Caco-2 (cell line): ENCODE measurements at regions not wholly inside any gene's neighbourhood (a gene's known extent, or its start where the extent isn't known, plus 50 kb on each side); places are given as distances from the start of the nearest gene placed in this dataset.

Experiments
- BruUV-seq: library from RNA; stranded (reverse); fragments of 400-500 nt; replicated peaks from 2 replicates; lab custom pipeline; 2021; lab: Mats Ljungman, UMichigan
- CTCF ChIA-PET: fragments of 300-600 bp; sonication (Branson Sonifier 250); formaldehyde crosslinking; loops from one replicate; lab custom pipeline; 2022; ENCODE audit warnings: antibody characterized with exemption; lab: Charles Lee
- POLR2A ChIA-PET: fragments of 300-600 bp; sonication (Branson Sonifier 250); formaldehyde crosslinking; loops from one replicate; lab custom pipeline; 2022; ENCODE audit warnings: antibody characterized with exemption; lab: Charles Lee
- DNase-seq, 2 experiments: peaks; one replicate each; pipeline versions ENCODE4 v3.0.0 to v3.0.0-alpha.2; 2020 to 2022
- H3K27me3 ChIP-seq: replicated peaks from 2 replicates; pipeline ENCODE4 v1.6.0; 2011; ENCODE audit warnings: low read length; ENCODE audit not compliant: control insufficient read depth, insufficient read depth
- H3K36me3 ChIP-seq: 2 replicates; pipeline ENCODE4 v1.5.1; 2011; ENCODE audit warnings: low read length; ENCODE audit not compliant: control insufficient read depth, insufficient read depth
- H3K4me1 ChIP-seq: fragments of 250-450 bp; sonication (Bioruptor Pico); 2 replicates; pipeline ENCODE4 v1.5.1; 2020; ENCODE audit warnings: mild to moderate bottlenecking
- H3K4me3 ChIP-seq: 2 replicates; pipeline ENCODE4 v1.5.1; 2011; ENCODE audit warnings: low read depth, mild to moderate bottlenecking, control low read depth, low read length
- H3K9me3 ChIP-seq: fragments of 250-450 bp; sonication (Bioruptor Pico); 2 replicates; pipeline ENCODE4 v1.5.1; 2020; ENCODE audit warnings: mild to moderate bottlenecking, moderate library complexity
- H3K27ac Mint-ChIP-seq: one replicate; pipeline ENCODE4 v1.8.0; 2022; ENCODE audit warnings: mixed read lengths; ENCODE audit not compliant: unreplicated experiment
- H3K27me3 Mint-ChIP-seq: one replicate; pipeline ENCODE4 v1.8.0; 2022; ENCODE audit warnings: mixed read lengths; ENCODE audit not compliant: insufficient read depth, unreplicated experiment
- H3K36me3 Mint-ChIP-seq: one replicate; pipeline ENCODE4 v1.8.0; 2022; ENCODE audit warnings: mild to moderate bottlenecking, mixed read lengths; ENCODE audit not compliant: insufficient read depth, unreplicated experiment
- H3K4me1 Mint-ChIP-seq: one replicate; pipeline ENCODE4 v1.8.0; 2022; ENCODE audit warnings: low read depth, mixed read lengths; ENCODE audit not compliant: unreplicated experiment
- H3K4me3 Mint-ChIP-seq: one replicate; pipeline ENCODE4 v1.8.0; 2022; ENCODE audit warnings: mild to moderate bottlenecking, moderate library complexity, mixed read lengths; ENCODE audit not compliant: unreplicated experiment
- H3K9me3 Mint-ChIP-seq: one replicate; pipeline ENCODE4 v1.8.0; 2022; ENCODE audit warnings: mixed read lengths; ENCODE audit not compliant: unreplicated experiment
- intact Hi-C: fragments of 100-400 bp; cut with micrococcal nuclease; formaldehyde crosslinking; loops from one replicate; pipeline ENCODE4 v1.10.0; 2022; ENCODE audit not compliant: unreplicated experiment
- TF ChIP-seq, protein P1 (sequence below), 2 experiments: fragments of 200-600 bp in 1 of 2; IDR thresholded peaks; 1 replicate in 1 of 2; 2 replicates in 1 of 2; pipeline versions ENCODE4 v1.5.1 to v1.8.0; 2011 to 2022; ENCODE audit warnings: antibody characterized with exemption in 1 of 2, control low read depth in 1 of 2, inconsistent platforms in 1 of 2, low read depth in 1 of 2, low read length in 1 of 2, mild to moderate bottlenecking in 1 of 2, moderate library complexity in 1 of 2; ENCODE audit not compliant: insufficient read depth in 1 of 2, severe bottlenecking in 1 of 2, unreplicated experiment in 1 of 2

DNA sequence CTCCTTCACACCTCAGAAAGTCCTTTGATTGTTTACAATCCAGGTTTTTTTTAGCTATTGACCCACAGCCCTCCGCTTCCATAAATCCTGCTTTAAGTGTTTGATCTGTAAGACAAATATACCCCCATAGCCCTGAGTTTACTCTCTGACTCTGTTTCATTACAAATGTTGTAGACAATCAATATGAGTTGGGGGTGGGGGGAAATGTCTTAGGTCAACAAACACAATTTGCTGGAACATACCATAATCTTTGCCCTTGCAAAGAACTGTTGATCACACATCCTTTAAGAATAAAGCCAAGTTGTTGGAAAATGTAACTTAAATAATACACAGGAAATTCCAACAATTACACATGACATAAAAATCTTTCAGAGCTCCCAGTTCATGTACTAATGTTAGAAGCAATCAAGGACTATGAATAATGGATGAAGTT is 301.8 kb upstream of the SEMA6D start:
- BruUV-seq: no TSS peak
- intact Hi-C loops: no loop called here
- no peaks in the 10 kb centered on the region for H3K36me3 ChIP-seq
- Mint-ChIP-seq H3K27ac (no peak overlapping the region), H3K36me3 (no peaks in the 10 kb centered on the region), H3K4me1 (no peaks in the 10 kb centered on the region), H3K4me3 (no peak overlapping the region), H3K27me3 (peaks cover 6% of the 10 kb centered on the region), H3K9me3 (no peaks in the 10 kb centered on the region)
- DNase-seq: no peak
- POLR2A ChIA-PET: no interaction called here
- no peak overlapping the region for H3K4me3 ChIP-seq
- H3K9me3 ChIP-seq: no peaks in the 10 kb centered on the region
- TF ChIP-seq, protein P1, sequence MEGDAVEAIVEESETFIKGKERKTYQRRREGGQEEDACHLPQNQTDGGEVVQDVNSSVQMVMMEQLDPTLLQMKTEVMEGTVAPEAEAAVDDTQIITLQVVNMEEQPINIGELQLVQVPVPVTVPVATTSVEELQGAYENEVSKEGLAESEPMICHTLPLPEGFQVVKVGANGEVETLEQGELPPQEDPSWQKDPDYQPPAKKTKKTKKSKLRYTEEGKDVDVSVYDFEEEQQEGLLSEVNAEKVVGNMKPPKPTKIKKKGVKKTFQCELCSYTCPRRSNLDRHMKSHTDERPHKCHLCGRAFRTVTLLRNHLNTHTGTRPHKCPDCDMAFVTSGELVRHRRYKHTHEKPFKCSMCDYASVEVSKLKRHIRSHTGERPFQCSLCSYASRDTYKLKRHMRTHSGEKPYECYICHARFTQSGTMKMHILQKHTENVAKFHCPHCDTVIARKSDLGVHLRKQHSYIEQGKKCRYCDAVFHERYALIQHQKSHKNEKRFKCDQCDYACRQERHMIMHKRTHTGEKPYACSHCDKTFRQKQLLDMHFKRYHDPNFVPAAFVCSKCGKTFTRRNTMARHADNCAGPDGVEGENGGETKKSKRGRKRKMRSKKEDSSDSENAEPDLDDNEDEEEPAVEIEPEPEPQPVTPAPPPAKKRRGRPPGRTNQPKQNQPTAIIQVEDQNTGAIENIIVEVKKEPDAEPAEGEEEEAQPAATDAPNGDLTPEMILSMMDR (IDR thresholded peaks at IDR 0.05; ENCODE audit: insufficient read depth in 1 of 2, low read depth in 1 of 2, low read length in 1 of 2, severe bottlenecking in 1 of 2, unreplicated experiment in 1 of 2): no peak
- CTCF ChIA-PET: interaction anchor here (0.7 kb wide), 1 partner anchor 587 kb away, joined by 3 read pairs; no protein-coding TSS in a partner anchor
- no peaks in the 10 kb centered on the region for H3K27me3 ChIP-seq
- no peaks in the 10 kb centered on the region for H3K4me1 ChIP-seq

DNA sequence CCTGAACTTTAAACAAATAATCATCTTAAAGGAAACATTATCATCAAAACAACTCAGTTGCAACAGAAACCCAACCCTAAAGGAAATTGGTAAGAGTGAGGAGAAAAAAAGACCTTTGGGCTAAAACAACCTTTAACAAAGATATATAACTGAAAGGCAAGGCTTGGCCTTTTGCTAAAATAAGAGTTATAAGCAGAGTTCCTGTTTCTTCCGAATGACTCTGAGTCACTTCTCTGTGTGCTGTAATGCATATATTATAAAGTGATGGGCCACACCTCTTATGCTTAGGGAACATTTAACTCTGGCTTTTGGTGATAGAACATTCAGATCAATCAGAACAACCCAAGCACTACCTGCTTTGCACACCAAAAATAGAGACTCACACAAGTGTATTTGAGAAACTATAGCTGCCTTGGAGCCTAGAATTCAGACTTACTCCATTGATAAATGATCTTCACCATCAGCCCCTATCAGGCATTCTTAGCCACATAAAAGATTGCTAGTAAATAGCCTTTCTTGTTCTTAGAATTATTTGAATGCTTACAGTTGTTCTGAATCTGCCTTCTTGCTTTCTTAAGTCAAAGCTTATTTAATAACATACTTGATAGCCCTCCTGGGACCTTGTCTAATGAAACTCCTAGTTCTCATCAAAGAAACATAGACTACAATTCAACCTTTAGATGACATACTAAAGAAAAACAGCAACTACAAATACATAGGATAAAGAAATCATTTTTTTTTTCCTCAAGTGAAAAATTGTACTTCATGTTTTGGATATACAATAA is 294.2 kb upstream of the SEMA6D start:
- no peaks in the 10 kb centered on the region for H3K4me1 ChIP-seq
- CTCF ChIA-PET: no interaction called here
- H3K9me3 ChIP-seq: no peaks in the 10 kb centered on the region
- TF ChIP-seq, protein P1 (IDR thresholded peaks at IDR 0.05; ENCODE audit: insufficient read depth in 1 of 2, low read depth in 1 of 2, low read length in 1 of 2, severe bottlenecking in 1 of 2, unreplicated experiment in 1 of 2): no peak
- Mint-ChIP-seq H3K9me3 (no peaks in the 10 kb centered on the region), H3K27me3 (peaks cover 3% of the 10 kb centered on the region), H3K4me3 (no peak overlapping the region), H3K27ac (no peak overlapping the region), H3K4me1 (no peaks in the 10 kb centered on the region), H3K36me3 (no peaks in the 10 kb centered on the region)
- H3K4me3 ChIP-seq: no peak overlapping the region
- no TSS peak for BruUV-seq
- no peak for DNase-seq
- H3K36me3 ChIP-seq: no peaks in the 10 kb centered on the region
- no peaks in the 10 kb centered on the region for H3K27me3 ChIP-seq
- intact Hi-C loops: no loop called here
- POLR2A ChIA-PET: no interaction called here

DNA sequence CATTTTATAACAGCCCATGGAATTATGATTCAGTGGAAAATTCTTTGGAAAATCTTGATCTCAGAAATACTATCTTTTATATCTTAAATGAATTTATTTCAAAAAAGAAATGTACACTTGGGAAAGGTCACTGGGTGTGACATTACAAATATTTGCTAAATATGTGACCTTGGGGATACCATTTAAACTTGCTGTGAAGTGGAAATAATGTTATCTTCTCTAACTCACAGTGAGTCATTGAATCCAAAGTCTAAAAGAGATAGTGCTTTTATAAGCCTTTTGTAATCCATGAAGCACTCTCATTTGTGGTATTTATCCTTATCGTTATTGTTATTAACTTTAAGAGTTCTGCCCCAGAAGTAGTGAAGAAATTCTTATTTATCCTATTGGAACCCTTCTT is 289.8 kb upstream of the SEMA6D start:
- no peaks in the 10 kb centered on the region for H3K9me3 Mint-ChIP-seq
- no peak overlapping the region for H3K27ac Mint-ChIP-seq
- POLR2A ChIA-PET: no interaction called here
- no peaks in the 10 kb centered on the region for H3K4me1 Mint-ChIP-seq
- Histone ChIP-seq H3K4me1 (no peaks in the 10 kb centered on the region), H3K4me3 (no peak overlapping the region), H3K36me3 (no peaks in the 10 kb centered on the region), H3K9me3 (no peaks in the 10 kb centered on the region), H3K27me3 (no peaks in the 10 kb centered on the region)
- intact Hi-C loops: no loop called here
- no peaks in the 10 kb centered on the region for H3K36me3 Mint-ChIP-seq
- TF ChIP-seq, protein P1 (IDR thresholded peaks at IDR 0.05; ENCODE audit: insufficient read depth in 1 of 2, low read depth in 1 of 2, low read length in 1 of 2, severe bottlenecking in 1 of 2, unreplicated experiment in 1 of 2): no peak
- no peak for DNase-seq
- BruUV-seq: no TSS peak
- H3K4me3 Mint-ChIP-seq: no peak overlapping the region
- CTCF ChIA-PET: no interaction called here
- no peaks in the 10 kb centered on the region for H3K27me3 Mint-ChIP-seq
